GM21360 (cell line): ENCODE measurements at regions not wholly inside any gene's neighbourhood (a gene's known extent, or its start where the extent isn't known, plus 50 kb on each side); places are given as distances from the start of the nearest gene placed in this dataset.

Source experiments
- ATAC-seq: cut with Tn5 transposase; IDR thresholded peaks from one replicate; pipeline ENCODE4 v1.9.1; 2021; ENCODE audit warnings: mild to moderate bottlenecking, moderate library complexity; ENCODE audit not compliant: unreplicated experiment

- no peak for ATAC-seq
Measured at GRCh38 chr2:12105180-12105579, 358.7 kb downstream of the LPIN1 start.

GRCh38 chr2:12106440-12107080 lies 360.1 kb downstream of the LPIN1 start:
- ATAC-seq, result peak; percentile 72

DNA sequence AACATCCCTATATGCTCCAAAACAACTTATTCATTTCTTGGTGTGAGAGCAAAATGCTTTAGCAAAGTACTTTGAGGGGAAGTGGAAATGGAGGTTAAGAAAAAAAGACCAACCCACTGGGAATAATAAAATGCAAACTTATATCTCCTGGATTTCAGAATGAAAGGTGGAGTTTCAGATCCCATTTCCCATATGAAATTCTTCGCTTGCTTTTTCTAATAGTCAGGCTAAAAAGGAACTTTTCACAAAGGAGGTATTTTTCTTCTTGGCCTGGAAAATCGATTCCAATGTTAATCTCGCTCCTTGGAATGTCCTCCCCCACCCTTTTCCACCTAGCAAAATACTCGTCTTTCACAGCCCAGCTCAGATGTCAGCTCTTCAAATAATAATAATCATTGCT lies 360.9 kb downstream of the LPIN1 start:
- no peak for ATAC-seq

DNA sequence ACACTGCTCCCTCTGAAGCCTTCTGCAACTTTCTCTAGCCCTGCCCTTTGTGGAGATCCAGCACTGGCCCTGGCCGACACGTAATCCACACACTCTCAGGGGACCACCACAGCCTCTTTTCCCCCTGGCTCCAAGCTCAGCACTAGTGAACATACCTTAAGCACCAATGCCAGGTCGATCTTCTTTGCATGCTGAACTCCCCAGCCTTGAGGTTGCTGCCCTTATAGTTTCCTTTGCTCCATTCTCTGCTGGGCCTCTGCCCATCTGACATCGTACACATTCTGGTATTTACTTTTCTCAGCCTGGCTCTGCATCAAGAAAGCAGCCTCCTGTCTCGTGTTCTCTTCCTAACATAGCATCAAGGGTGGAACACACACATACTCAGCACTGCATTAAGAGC lies 361.5 kb downstream of the LPIN1 start:
- no peak for ATAC-seq

DNA sequence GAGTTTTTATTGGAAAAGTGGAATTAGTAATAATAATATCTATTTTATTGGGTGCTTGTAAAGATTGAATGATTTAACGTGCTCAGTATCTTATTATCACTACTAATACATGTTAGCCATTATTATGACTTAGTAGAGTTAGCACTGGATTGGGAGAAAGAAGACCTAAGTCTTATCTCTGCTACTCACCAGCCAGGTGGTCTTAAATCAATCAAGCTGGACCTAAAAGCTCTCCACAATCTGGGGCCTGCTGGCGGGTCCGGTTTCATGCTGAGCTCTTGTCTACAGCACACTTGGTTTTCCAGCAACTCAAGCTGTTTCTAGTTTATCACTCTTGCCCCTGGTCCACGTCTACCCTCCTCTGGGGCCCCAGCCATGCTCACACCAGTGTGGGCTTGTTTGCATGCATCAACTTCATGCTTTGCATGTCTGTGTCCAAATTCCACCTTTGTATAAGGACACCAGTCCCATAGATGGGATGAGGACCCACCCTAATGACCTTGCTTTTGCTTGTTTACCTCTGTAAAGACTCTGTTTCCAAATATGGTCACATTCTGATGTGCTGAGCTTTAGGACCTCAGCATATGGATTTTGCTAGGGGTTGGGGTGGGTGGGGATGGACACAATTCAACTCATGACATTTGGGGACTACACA lies 363.1 kb downstream of the LPIN1 start:
- ATAC-seq, result no peak

DNA sequence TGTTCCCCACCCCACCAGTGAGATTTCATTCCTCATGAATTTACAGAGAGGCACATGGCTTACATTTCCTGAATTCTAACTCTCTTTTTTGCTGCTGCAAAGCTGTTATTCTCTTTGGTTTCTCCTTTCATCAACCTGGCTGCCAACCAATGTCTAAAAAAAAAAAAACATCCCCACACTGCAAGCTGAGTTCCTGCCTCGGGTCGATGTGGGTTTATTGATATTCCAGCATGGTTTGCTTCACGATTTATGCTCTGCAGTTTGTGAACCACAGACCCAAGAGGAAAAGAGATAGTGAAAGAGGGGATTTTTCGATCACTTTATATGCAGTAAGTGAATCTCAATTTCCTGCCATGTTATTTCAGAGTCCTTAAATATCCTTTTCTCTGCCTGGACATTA lies 363.6 kb downstream of the LPIN1 start:
- no peak for ATAC-seq

DNA sequence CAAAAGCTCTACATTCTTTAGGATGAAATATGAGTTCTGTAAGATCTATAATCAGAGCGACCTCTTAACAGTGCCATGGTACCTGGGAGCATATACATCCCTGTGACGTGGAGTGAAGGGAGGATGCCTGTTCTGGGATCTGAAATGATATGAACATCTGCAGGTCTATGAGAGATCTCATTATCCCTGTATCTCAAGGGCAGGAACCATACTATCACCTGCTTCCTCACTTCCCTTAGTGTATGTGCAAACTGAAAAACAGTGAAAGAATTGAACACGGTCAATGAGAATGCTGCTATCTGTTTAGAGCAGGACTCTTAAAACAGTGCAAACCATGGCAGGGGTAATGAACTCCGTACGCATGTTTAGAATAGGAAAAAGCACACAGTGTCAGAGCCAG lies 364.0 kb downstream of the LPIN1 start:
- no peak for ATAC-seq

DNA sequence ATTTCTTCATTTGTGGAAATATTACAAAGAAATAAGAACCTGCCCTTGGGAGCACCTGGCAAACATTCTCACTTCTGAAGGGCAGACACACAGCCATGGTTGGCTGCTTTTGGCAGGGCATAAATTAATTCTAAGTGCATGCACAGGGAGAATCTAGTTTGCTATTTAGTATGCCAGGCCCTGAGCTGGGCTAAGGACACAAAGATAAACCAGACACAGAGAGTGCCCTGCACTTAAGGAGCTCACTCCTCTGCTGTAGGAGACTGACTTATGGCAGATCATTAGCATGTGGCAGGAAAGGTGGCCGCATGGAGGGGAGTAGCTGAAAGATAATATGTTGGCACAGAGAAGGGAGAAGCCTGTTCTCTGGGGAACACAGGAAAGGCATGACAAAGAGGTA lies 367.0 kb downstream of the LPIN1 start:
- ATAC-seq, result no peak

GRCh38 chr2:12114816-12115215 lies 368.4 kb downstream of the LPIN1 start:
- no peak for ATAC-seq

DNA sequence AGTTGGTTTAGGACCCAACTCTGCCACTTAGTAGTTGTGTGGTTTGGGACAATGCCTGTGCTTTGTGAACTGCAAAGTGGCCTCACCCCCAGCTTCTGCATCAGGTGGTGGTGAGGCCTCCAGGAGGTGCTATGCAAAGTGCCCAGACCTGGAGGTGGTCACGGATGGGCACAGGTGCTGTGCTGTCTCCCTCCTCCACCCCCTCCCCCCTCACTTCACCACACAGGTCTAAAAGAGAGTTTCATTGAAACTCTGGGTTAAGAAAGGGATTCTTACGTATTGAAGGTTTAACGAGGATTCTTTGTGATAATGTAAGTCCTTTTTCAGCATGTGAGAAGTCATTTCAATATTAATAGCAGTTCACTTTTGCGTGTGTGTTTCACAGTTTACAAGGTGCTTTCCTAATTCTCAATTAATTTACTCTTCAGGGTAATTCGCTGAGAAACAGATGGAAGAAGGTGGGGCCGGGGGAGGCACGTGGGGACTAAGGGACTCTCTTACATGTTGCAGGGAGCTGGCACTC lies 369.9 kb downstream of the LPIN1 start:
- ATAC-seq, result peak; percentile 67

DNA sequence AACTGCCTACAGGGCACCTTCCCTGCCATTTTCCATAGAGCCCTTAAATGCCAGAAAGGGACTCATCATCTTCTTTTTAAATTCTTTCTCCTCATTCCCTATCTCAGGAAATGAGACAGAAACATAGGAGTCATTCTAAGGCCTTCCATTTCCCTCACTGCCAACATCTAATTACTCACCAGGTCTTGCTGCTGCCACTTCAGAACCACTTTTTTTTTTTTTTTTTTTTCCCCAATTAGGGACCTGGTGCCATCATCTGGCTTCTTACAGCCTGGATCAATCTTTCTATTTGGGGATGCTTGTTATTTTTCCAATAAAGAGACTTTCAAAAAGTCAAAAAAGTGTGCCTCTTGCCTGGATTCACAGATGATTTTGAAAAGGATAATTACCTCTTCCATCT lies 373.4 kb downstream of the LPIN1 start:
- no peak for ATAC-seq

GRCh38 chr2:12120281-12121150 lies 374.1 kb downstream of the LPIN1 start:
- no peak for ATAC-seq

- no peak for ATAC-seq
Measured at GRCh38 chr2:12124790-12125189, 378.4 kb downstream of the LPIN1 start.

GRCh38 chr2:12126318-12126717 lies 379.9 kb downstream of the LPIN1 start:
- no peak for ATAC-seq

GRCh38 chr2:12127638-12128037 lies 381.2 kb downstream of the LPIN1 start:
- ATAC-seq, result no peak

DNA sequence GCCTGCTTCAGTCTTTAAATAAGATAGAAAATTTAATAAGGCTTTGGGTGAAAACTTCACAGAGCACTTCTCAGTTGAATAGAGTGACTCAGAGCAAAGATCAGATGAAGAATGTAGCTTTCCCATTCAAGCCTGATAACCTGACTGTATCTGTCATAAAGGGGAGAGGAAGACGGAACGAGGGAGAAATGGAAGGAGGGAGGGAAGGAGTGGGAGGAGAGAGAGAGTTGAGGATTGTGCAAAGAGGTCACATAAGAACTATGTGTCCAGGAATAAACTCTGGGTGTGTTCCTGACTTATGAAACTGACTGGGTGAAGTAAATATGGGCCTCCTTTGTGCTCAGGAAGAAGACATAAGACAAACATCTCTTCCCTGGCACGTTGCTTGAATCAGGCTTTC lies 385.5 kb downstream of the LPIN1 start:
- no peak for ATAC-seq

- ATAC-seq, result no peak
Measured at GRCh38 chr2:12141618-12142258, 395.3 kb downstream of the LPIN1 start.

DNA sequence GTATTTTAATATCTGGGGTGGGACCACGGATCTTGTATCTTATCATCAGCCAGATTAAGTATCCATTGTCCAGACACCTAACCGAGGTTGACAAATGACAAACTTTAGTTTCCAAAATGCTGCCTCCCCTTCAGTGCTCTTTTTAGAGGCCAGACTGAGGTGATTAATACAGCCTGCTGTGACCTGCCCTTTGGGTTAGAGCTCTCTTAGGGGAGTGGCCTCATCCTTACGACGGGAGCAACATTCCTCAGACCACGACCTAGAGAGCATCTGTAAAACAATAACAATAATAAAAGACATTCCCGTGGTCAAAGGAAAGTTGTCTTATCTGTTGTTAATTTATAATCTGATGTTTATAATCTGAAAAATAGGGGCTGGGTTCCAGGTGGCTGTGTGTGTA lies 405.3 kb downstream of the LPIN1 start:
- ATAC-seq, result no peak

DNA sequence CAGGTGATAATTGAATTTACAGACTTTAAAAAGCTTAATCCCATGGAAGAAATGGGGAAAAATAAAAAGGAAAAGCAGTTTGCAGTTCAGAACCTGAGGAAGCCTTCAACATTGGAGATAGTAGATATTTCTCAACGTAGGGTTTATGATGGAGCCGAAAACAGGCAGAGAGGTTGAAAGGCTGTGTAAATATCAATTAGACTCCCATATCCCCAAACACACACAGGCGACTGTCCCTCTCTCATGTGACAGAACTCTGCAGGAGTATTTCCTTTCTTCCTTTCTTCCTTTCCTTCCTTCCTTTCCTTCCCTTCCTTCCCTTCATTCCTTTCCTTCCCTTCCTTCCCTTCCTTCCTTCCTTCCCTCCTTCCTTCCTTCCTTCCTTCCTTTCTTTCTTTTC lies 406.5 kb downstream of the LPIN1 start:
- ATAC-seq, result no peak

GRCh38 chr2:12155303-12156051 lies 409.0 kb downstream of the LPIN1 start:
- no peak for ATAC-seq

DNA sequence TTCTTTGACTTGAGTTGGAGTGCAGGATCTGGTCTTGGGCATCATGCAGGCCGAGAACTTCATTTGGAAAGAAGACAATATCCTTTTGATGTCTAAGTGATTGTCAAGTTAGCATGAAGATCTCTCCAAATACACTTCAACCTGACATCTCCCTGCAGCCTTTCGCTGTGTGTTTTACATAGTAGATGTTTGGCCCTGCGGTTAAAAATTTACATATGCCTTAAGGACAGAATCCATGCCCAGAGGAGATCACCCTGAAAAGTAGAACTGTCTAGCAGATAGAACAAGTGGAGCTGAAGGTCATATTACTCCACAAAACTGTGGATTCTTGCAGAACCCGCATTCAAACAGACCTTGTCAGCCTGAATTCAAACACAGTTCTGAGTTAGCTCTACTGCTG lies 409.9 kb downstream of the LPIN1 start:
- ATAC-seq, result no peak
